SK-N-MC (cell line): ENCODE measurements at regions not wholly inside any gene's neighbourhood (a gene's known extent, or its start where the extent isn't known, plus 50 kb on each side); places are given as distances from the start of the nearest gene placed in this dataset.

Experiments
- FOXP2 ChIP-seq: optimal IDR thresholded peaks from 2 replicates; pipeline ENCODE3; 2011; ENCODE audit warnings: mild to moderate bottlenecking, moderate library complexity; ENCODE audit not compliant: insufficient read depth; ENCODE audit errors: extremely low read length, control extremely low read depth
- POLR2AphosphoS5 ChIP-seq: IDR thresholded peaks from 2 replicates; pipeline ENCODE4 v1.6.1; 2012; ENCODE audit warnings: mild to moderate bottlenecking, low read depth, low read length, borderline replicate concordance

- TF ChIP-seq POLR2AphosphoS5 (no peak), FOXP2 (no peak)
These were observed 403.6 kb downstream of the RRAGC start for GRCh38 chr1:38455829-38456530.
